ENCODE measurements at regions not wholly inside any gene's neighbourhood (a gene's known extent, or its start where the extent isn't known, plus 50 kb on each side); places are given as distances from the start of the nearest gene placed in this dataset.

- DNase-seq (ENCODE audit: low read depth, low spot score): no peak
These were observed 319.7 kb upstream of the LRIG3 start for GRCh38 chr12:59240048-59240447.

- no peak for DNase-seq (ENCODE audit: low read depth, low spot score)
These were observed 314.1 kb upstream of the LRIG3 start for GRCh38 chr12:59234391-59234790.

GRCh38 chr12:59230334-59230733 lies 310.0 kb upstream of the LRIG3 start:
- DNase-seq (ENCODE audit: low read depth, low spot score): no peak

DNA sequence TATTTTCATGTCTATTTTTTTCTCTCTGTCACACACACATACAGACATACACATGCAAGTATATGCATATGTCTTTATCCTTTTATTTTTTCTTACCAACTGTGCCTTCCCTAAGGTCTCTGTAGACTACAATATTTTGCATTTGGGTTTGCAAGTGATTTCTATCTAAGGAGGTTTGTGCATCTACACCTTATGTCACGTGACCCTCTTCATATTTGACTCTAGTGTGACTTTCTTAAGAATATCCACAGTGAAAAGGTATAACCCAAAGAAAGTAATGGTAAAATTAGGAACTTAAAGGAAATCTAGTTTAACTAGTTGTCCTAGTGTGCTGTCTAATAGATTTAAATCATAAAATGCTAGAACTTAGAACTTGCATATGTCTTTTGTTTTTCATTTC lies 298.8 kb upstream of the LRIG3 start:
- no peak for DNase-seq (ENCODE audit: low read depth, low spot score)

DNA sequence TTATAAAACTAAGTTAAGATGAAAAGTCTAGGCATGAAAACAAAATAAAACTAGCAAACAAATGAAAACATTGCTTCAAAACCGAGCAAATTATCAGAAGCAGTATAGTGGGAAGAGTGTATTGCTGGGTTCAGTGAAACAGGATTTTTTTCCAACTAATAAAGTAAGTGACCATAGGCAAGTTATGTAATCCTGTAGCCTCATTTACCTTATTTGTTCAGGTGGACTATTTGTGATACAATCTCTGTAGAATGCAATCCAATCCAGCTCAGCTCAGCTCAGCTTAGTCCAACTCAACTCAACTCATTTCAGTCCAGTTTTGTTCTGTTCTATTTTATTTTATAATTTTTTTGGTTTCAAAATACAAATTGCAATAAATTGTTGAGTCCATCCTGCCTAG lies 276.7 kb upstream of the LRIG3 start:
- DNase-seq (ENCODE audit: low read depth, low spot score): no peak

DNA sequence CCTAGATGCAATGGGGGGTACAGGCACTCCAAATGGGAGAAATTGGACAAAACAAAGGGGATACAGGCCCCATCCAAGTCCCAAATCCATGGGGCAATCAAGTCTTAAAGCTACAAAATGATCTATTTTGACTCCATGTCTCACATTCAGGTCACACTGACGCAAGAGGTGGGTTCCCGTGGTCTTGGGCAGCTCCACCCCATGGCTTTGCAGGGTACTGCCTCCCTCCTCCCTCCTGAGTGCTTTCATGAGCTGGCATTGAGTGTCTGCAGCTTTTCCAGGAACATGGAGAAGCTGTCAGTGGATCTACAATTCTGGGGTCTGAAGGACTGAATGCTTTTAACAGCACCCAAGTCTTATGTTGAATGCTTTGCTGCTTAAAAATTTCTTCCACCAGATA lies 274.5 kb upstream of the LRIG3 start:
- DNase-seq (ENCODE audit: low read depth, low spot score): peak; percentile 7

- no peak for DNase-seq (ENCODE audit: low read depth, low spot score)
These were observed 273.3 kb upstream of the LRIG3 start for GRCh38 chr12:59193476-59194050.

- no peak for DNase-seq (ENCODE audit: low read depth, low spot score)
These were observed 271.1 kb upstream of the LRIG3 start for GRCh38 chr12:59191372-59191771.

DNA sequence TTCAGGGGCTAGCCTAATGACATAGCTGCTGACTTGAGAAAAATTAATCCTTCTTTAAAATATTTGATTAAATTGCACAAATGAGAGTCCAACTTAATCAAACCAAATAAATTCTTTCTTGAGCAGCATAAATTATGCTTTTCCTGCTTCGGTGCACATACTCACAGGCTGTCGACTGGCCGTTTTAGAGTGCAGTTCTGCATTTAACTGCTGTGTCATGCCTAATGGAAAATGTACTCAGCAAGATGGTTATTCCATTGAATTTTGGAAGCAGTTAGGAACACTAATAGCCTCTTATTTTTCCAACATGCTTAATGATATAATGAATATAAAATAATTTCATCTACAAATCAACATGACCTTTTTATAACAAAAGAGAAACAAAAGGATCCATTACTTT lies 266.1 kb upstream of the LRIG3 start:
- no peak for DNase-seq (ENCODE audit: low read depth, low spot score)

- no peak for DNase-seq (ENCODE audit: low read depth, low spot score)
These were observed 265.0 kb upstream of the LRIG3 start for GRCh38 chr12:59185295-59185694.

DNA sequence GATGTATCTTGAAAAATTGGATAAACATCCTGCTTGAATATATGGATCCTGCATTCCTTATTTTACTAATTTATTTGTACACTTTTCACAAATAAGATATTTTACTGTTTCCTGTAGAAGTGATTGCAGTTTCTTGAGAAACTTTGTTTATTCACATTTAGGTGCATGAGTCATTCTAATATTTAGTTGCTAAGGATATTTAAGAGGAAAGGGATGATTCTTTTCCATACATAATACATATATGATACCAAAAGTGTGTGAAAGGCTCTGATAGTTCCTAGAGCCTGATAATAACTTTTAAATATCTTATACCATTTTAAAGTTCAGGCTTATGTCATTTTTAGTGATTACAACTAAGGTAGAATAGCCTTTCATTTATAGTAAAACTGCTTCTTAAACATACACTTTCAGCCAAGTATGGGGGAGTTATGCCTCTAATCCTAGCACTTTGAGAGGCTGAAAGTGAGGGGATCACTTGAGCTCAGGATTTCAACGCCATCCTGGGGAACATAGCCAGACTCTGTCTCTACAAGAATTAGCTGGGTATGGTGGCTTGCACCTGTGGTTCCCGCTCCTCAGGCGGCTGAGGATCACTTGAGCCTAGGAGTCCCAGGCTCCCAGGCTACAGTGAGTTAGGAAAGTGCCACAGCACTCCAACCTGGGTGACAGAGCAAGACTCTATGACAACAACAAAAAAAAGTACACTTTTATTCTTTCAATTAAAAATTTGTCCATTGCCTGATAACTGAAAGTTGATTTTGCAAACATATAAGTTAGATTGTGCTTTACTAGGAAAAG lies 262.6 kb upstream of the LRIG3 start:
- DNase-seq (ENCODE audit: low read depth, low spot score): no peak

- no peak for DNase-seq (ENCODE audit: low read depth, low spot score)
These were observed 261.9 kb upstream of the LRIG3 start for GRCh38 chr12:59182191-59182590.

DNA sequence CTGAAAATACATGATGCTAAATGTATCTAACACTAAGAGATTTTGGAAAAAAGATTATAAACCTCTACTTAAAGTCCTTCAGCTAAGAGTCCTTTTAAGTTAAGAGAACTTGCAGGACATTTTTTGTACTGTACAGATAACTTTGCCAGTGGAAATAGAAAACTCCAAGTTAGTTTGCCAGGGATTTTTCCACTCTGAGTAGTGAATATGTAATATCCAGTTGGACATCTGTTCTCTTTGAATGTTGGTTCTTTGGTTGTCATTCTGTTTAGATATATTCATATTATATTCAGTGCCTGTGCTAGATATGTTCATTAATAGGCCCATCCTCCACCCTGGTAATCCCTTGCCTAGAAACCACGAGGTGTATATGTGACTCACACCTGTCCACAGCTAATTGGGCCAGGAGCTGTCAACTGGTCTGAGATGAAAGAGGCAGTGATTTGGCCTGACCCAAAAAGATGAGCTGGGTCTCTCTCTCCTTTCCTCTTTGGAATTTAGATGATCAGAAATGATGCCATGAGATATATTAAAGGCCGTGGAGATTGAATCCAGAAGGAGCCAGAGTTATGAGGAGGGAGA lies 261.0 kb upstream of the LRIG3 start:
- DNase-seq (ENCODE audit: low read depth, low spot score): no peak

DNA sequence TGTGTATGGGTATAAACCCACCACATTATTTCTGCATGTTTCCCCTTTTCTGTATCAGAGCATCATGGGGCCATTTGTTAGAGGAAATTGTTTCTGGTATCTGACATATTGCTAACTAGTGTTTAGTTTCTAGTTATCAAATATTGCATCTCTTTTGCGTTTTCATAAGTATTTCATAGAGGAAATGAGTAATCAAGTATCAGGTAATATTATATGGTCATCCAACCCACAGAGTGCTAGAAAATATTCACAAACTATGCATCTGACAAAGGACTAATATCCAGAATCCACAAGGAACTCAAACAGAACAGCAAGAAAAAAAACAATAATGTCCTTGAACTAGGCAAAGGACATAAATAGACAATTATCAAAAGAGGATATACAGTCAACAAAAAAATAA lies 258.9 kb upstream of the LRIG3 start:
- DNase-seq (ENCODE audit: low read depth, low spot score): no peak

DNA sequence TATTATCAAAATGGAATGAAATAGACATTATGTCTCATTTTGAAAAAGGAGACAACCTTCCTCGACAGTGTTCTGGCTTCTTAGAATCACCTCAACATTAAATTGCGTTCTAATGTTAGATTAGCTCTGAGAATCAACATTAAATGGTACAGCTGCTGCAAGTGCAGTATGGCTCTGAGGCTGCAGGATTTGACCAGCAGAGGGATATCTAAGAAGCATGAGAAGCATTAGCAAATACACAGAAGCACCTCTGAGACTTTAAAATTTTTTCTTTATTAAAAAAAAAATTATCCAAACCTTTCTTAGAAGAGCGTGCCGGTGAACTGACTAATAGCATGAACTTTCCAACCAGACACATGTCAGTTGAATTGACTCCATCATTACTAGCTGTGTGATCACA lies 253.4 kb upstream of the LRIG3 start:
- no peak for DNase-seq (ENCODE audit: low read depth, low spot score)

GRCh38 chr12:59168647-59169046 lies 248.3 kb upstream of the LRIG3 start:
- no peak for DNase-seq (ENCODE audit: low read depth, low spot score)

GRCh38 chr12:59166457-59166856 lies 246.2 kb upstream of the LRIG3 start:
- DNase-seq (ENCODE audit: low read depth, low spot score): no peak

DNA sequence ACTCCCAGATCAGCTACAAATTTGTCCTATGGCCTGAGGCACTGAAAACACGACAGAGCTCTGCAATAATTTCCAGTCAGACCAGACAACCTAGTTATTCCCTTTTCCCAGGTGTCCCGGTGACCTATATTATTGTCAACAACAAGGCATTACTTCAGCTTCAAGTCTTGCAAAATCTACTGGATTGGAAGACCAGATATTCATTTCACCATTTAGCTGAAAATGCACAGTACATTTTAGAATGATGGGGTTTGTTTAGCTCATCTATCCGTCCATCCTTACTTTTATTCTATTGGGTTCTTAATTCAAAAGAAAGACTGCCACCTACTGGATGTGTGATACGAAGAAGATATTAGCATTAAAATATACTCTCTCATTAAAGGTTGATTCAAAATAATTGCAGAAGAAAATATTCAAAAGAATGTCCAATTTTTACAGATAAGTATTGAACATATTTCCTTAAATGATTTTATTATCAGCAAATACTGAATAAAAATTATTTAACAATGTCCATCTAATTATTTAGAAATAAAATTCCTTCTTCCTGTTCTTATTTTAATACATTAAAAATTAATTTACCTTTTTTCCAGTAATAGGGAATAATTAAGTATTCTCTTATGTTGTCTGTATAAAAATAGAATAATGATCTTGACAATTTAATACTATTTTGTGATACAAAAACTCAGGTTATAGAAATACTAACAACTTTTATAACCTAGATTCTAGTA lies 244.9 kb upstream of the LRIG3 start:
- no peak for DNase-seq (ENCODE audit: low read depth, low spot score)

GRCh38 chr12:59164226-59164625 lies 243.9 kb upstream of the LRIG3 start:
- DNase-seq (ENCODE audit: low read depth, low spot score): no peak

DNA sequence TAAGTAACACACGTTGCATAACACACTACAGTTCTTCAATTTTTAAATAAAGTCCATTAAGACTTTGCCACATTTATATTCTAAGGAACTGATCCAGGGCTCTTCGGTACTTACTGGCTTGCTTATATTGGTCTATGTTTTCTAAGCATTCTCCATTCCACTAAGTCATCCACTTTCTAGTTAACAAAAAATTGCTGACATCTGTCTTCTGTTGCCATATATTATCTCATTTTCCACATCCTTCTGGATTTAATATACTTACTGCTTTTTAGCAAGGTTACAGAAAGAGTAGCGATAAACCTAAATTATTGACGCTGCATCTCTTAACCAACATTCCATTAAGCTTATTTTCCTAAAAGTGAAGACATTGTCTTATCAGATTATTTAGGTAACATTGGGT lies 238.4 kb upstream of the LRIG3 start:
- DNase-seq (ENCODE audit: low read depth, low spot score): no peak

- DNase-seq (ENCODE audit: low read depth, low spot score): no peak
These were observed 237.8 kb upstream of the LRIG3 start for GRCh38 chr12:59158066-59158465.

DNA sequence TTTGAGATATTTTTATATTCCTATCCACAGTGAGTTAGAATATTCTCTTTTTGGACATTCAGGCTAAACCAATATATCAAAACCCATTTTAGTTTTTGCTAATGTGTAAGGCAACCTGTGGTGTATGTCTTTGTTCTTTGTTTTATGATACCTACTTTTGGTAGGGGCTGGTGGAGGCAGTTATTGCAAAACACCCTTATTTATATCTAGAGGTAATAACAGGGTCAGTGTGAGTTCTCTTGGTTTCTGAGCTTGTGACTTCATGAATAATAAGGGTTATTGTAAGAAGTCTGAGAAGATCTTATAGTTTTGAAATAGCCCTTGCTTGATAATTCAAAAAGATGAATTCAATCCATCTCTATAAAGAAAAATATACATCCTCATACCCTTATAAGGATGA lies 235.1 kb upstream of the LRIG3 start:
- no peak for DNase-seq (ENCODE audit: low read depth, low spot score)

GRCh38 chr12:59151243-59151642 lies 230.9 kb upstream of the LRIG3 start:
- no peak for DNase-seq (ENCODE audit: low read depth, low spot score)

Measured in iPS DF 19.7 (cell line).